ENCODE measurements at regions not wholly inside any gene's neighbourhood (a gene's known extent, or its start where the extent isn't known, plus 50 kb on each side); places are given as distances from the start of the nearest gene placed in this dataset.

- ChIA-PET CTCF (ENCODE audit: partially characterized antibody) (no interaction called here), POLR2A (ENCODE audit: partially characterized antibody) (no interaction called here)
- intact Hi-C loops (cut with micrococcal nuclease) = no loop called here
- H3K4me1 ChIP-seq (ENCODE audit: insufficient read depth, low read length) = no peaks in the 10 kb centered on the region
- Mint-ChIP-seq H3K9me3 (peaks cover 0 to 2% (median 0%) of the 10 kb centered on the region in 8 donors), H3K36me3 (no peaks in the 10 kb centered on the region), H3K27me3 (no peaks in the 10 kb centered on the region), H3K4me1 (no peaks in the 10 kb centered on the region), H3K4me3 (no peak overlapping the region), H3K27ac (no peak overlapping the region)
- H3K27ac ChIP-seq (ENCODE audit: low read depth, low read length) = no peak overlapping the region
- H3K9me3 ChIP-seq (ENCODE audit: control insufficient read depth in 1 of 2, low read length in 2 of 2) = no peaks in the 10 kb centered on the region
- H3K4me3 ChIP-seq (ENCODE audit: low read length in 2 of 2) = no peak overlapping the region
- no peak for DNase-seq
- H3K27me3 ChIP-seq (ENCODE audit: insufficient read depth, low read length) = no peaks in the 10 kb centered on the region
- H3K36me3 ChIP-seq (ENCODE audit: insufficient read depth, low read length) = no peaks in the 10 kb centered on the region
These were observed 1448.9 kb downstream of the NLGN4Y start for GRCh38 chrY:15973200-15973599.

DNA sequence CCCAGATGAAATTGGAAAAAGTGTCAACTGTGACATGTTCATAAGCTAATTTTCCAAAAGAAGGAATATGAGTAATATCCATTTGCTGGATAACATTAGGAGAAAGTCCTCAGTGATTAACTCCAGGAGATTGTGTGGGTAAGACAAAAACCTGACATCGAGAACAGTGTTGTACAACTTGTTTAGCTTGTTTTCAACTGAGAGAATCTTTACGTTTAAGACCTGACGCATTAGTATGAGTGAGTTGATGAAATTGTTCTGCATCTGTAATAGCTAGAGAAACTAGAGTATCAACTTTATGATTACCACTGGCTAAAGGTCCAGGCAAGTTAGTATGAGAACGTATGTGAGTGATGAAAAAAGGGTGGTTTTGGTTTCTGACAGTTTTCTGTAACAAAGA, 1452.4 kb downstream of the NLGN4Y start:
- Mint-ChIP-seq H3K27ac (no peak overlapping the region), H3K27me3 (no peaks in the 10 kb centered on the region), H3K4me1 (no peaks in the 10 kb centered on the region), H3K36me3 (no peaks in the 10 kb centered on the region), H3K9me3 (peaks cover 0 to 2% (median 0%) of the 10 kb centered on the region in 8 donors), H3K4me3 (no peak overlapping the region)
- CTCF ChIA-PET (ENCODE audit: partially characterized antibody) = no interaction called here
- POLR2A ChIA-PET (ENCODE audit: partially characterized antibody) = no interaction called here
- no peak overlapping the region for H3K4me3 ChIP-seq (ENCODE audit: low read length in 2 of 2)
- no peak for DNase-seq
- no peaks in the 10 kb centered on the region for H3K9me3 ChIP-seq (ENCODE audit: control insufficient read depth in 1 of 2, low read length in 2 of 2)
- H3K27ac ChIP-seq (ENCODE audit: low read depth, low read length) = no peak overlapping the region
- intact Hi-C loops (cut with micrococcal nuclease) = no loop called here
- no peaks in the 10 kb centered on the region for H3K36me3 ChIP-seq (ENCODE audit: insufficient read depth, low read length)
- H3K27me3 ChIP-seq (ENCODE audit: insufficient read depth, low read length) = no peaks in the 10 kb centered on the region
- H3K4me1 ChIP-seq (ENCODE audit: insufficient read depth, low read length) = no peaks in the 10 kb centered on the region

GRCh38 chrY:15978503-15978902, 1454.2 kb downstream of the NLGN4Y start:
- H3K36me3 ChIP-seq (ENCODE audit: insufficient read depth, low read length) = no peaks in the 10 kb centered on the region
- no peak overlapping the region for H3K4me3 ChIP-seq (ENCODE audit: low read length in 2 of 2)
- no peak for DNase-seq
- intact Hi-C loops (cut with micrococcal nuclease) = no loop called here
- H3K4me1 ChIP-seq (ENCODE audit: insufficient read depth, low read length) = no peaks in the 10 kb centered on the region
- H3K27me3 ChIP-seq (ENCODE audit: insufficient read depth, low read length) = no peaks in the 10 kb centered on the region
- Mint-ChIP-seq H3K9me3 (peaks cover 0 to 2% (median 0%) of the 10 kb centered on the region in 8 donors), H3K4me3 (no peak overlapping the region), H3K27ac (no peak overlapping the region), H3K36me3 (no peaks in the 10 kb centered on the region), H3K4me1 (no peaks in the 10 kb centered on the region), H3K27me3 (no peaks in the 10 kb centered on the region)
- no peak overlapping the region for H3K27ac ChIP-seq (ENCODE audit: low read depth, low read length)
- CTCF ChIA-PET (ENCODE audit: partially characterized antibody) = no interaction called here
- POLR2A ChIA-PET (ENCODE audit: partially characterized antibody) = no interaction called here
- H3K9me3 ChIP-seq (ENCODE audit: control insufficient read depth in 1 of 2, low read length in 2 of 2) = no peaks in the 10 kb centered on the region

GRCh38 chrY:15984651-15985398, 1460.5 kb downstream of the NLGN4Y start:
- no peaks in the 10 kb centered on the region for H3K27me3 Mint-ChIP-seq
- POLR2A ChIA-PET (ENCODE audit: partially characterized antibody) = no interaction called here
- intact Hi-C loops (cut with micrococcal nuclease) = no loop called here

DNA sequence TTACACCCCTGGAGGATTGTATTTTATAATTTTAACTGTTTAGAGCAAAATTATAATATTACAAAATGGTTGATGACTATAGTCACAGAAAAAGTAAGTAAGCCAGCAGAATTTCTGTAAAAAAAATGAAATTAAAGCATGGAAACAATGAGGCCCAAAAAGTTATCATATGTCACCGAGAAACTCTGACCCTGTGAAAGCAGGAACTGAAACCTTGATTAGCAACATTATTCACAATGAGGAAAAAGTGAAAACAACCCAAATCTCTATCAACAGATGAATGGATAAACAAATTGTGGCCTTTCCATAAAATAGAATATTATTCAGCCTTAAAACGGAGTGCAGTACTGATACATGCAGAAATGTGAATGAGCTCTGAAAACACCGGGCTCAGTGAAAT, 1471.7 kb downstream of the NLGN4Y start:
- no peaks in the 10 kb centered on the region for H3K36me3 Mint-ChIP-seq
- no peak overlapping the region for H3K27ac Mint-ChIP-seq
- intact Hi-C loops (cut with micrococcal nuclease) = no loop called here
- POLR2A ChIA-PET (ENCODE audit: partially characterized antibody) = no interaction called here
- no peaks in the 10 kb centered on the region for H3K27me3 Mint-ChIP-seq
- H3K9me3 ChIP-seq (ENCODE audit: control insufficient read depth in 1 of 2, low read length in 2 of 2) = no peaks in the 10 kb centered on the region
- H3K4me3 ChIP-seq (ENCODE audit: low read length in 2 of 2) = no peak overlapping the region
- H3K27me3 ChIP-seq (ENCODE audit: insufficient read depth, low read length) = no peaks in the 10 kb centered on the region
- no peaks in the 10 kb centered on the region for H3K9me3 Mint-ChIP-seq
- H3K27ac ChIP-seq (ENCODE audit: low read depth, low read length) = no peak overlapping the region
- no peaks in the 10 kb centered on the region for H3K36me3 ChIP-seq (ENCODE audit: insufficient read depth, low read length)
- no peaks in the 10 kb centered on the region for H3K4me1 ChIP-seq (ENCODE audit: insufficient read depth, low read length)
- H3K4me1 Mint-ChIP-seq = no peaks in the 10 kb centered on the region
- CTCF ChIA-PET (ENCODE audit: partially characterized antibody) = no interaction called here
- no peak for DNase-seq
- no peak overlapping the region for H3K4me3 Mint-ChIP-seq

More at GRCh38 chrY:15984651-15985398, 1460.5 kb downstream of the NLGN4Y start:
- H3K4me3 Mint-ChIP-seq = no peak overlapping the region
- Histone ChIP-seq H3K4me1 (ENCODE audit: insufficient read depth, low read length) (no peaks in the 10 kb centered on the region), H3K9me3 (ENCODE audit: control insufficient read depth in 1 of 2, low read length in 2 of 2) (no peaks in the 10 kb centered on the region), H3K36me3 (ENCODE audit: insufficient read depth, low read length) (no peaks in the 10 kb centered on the region), H3K4me3 (ENCODE audit: low read length in 2 of 2) (no peak overlapping the region), H3K27ac (ENCODE audit: low read depth, low read length) (no peak overlapping the region), H3K27me3 (ENCODE audit: insufficient read depth, low read length) (no peaks in the 10 kb centered on the region)
- H3K36me3 Mint-ChIP-seq = no peaks in the 10 kb centered on the region
- no peak for DNase-seq
- no peak overlapping the region for H3K27ac Mint-ChIP-seq
- H3K4me1 Mint-ChIP-seq = no peaks in the 10 kb centered on the region
- CTCF ChIA-PET (ENCODE audit: partially characterized antibody) = no interaction called here
- peaks cover 0 to 2% (median 0%) of the 10 kb centered on the region in 8 donors for H3K9me3 Mint-ChIP-seq

- H3K36me3 Mint-ChIP-seq = no peaks in the 10 kb centered on the region
- H3K27ac Mint-ChIP-seq = no peak overlapping the region
- intact Hi-C loops (cut with micrococcal nuclease) = no loop called here
- no peaks in the 10 kb centered on the region for H3K9me3 ChIP-seq (ENCODE audit: control insufficient read depth in 1 of 2, low read length in 2 of 2)
- no peak overlapping the region for H3K4me3 ChIP-seq (ENCODE audit: low read length in 2 of 2)
- ChIA-PET CTCF (ENCODE audit: partially characterized antibody) (no interaction called here), POLR2A (ENCODE audit: partially characterized antibody) (no interaction called here)
- no peak overlapping the region for H3K4me3 Mint-ChIP-seq
- H3K36me3 ChIP-seq (ENCODE audit: insufficient read depth, low read length) = no peaks in the 10 kb centered on the region
- no peak overlapping the region for H3K27ac ChIP-seq (ENCODE audit: low read depth, low read length)
- DNase-seq = no peak
- no peaks in the 10 kb centered on the region for H3K27me3 ChIP-seq (ENCODE audit: insufficient read depth, low read length)
- H3K27me3 Mint-ChIP-seq = no peaks in the 10 kb centered on the region
- H3K4me1 Mint-ChIP-seq = no peaks in the 10 kb centered on the region
- H3K9me3 Mint-ChIP-seq = peaks cover 0 to 2% (median 0%) of the 10 kb centered on the region in 8 donors
- no peaks in the 10 kb centered on the region for H3K4me1 ChIP-seq (ENCODE audit: insufficient read depth, low read length)
These were observed 1476.4 kb downstream of the NLGN4Y start for GRCh38 chrY:16000751-16001150.

GRCh38 chrY:16001896-16002295, 1477.6 kb downstream of the NLGN4Y start:
- Mint-ChIP-seq H3K4me1 (no peaks in the 10 kb centered on the region), H3K27me3 (no peaks in the 10 kb centered on the region), H3K36me3 (no peaks in the 10 kb centered on the region), H3K9me3 (peaks cover 0 to 2% (median 0%) of the 10 kb centered on the region in 8 donors), H3K27ac (no peak overlapping the region), H3K4me3 (no peak overlapping the region)
- Histone ChIP-seq H3K36me3 (ENCODE audit: insufficient read depth, low read length) (no peaks in the 10 kb centered on the region), H3K4me1 (ENCODE audit: insufficient read depth, low read length) (no peaks in the 10 kb centered on the region), H3K9me3 (ENCODE audit: control insufficient read depth in 1 of 2, low read length in 2 of 2) (no peaks in the 10 kb centered on the region), H3K4me3 (ENCODE audit: low read length in 2 of 2) (no peak overlapping the region), H3K27me3 (ENCODE audit: insufficient read depth, low read length) (no peaks in the 10 kb centered on the region), H3K27ac (ENCODE audit: low read depth, low read length) (no peak overlapping the region)
- intact Hi-C loops (cut with micrococcal nuclease) = no loop called here
- CTCF ChIA-PET (ENCODE audit: partially characterized antibody) = no interaction called here
- POLR2A ChIA-PET (ENCODE audit: partially characterized antibody) = no interaction called here
- no peak for DNase-seq
